HG03175 (cell line): ENCODE measurements at regions not wholly inside any gene's neighbourhood (a gene's known extent, or its start where the extent isn't known, plus 50 kb on each side); places are given as distances from the start of the nearest gene placed in this dataset.
"Not testable (repeated sequence)": the region's sequence is repeated elsewhere in the genome, so short reads cannot be mapped to it uniquely, and the experiment has no call there.

Experiments used
- ATAC-seq: cut with Tn5 transposase; IDR thresholded peaks from one replicate; pipeline ENCODE4 v1.9.1; 2021; ENCODE audit warnings: mild to moderate bottlenecking, moderate library complexity; ENCODE audit not compliant: unreplicated experiment

- no peak for ATAC-seq
Observed at GRCh38 chr5:85533341-85534047, 1084.2 kb upstream of the COX7C start.

GRCh38 chr5:85538362-85538761, 1079.4 kb upstream of the COX7C start:
- no peak for ATAC-seq

- no peak for ATAC-seq
Observed at GRCh38 chr5:85545129-85545528, 1072.6 kb upstream of the COX7C start.

GRCh38 chr5:85549229-85549628, 1068.5 kb upstream of the COX7C start:
- no peak for ATAC-seq

GRCh38 chr5:85549836-85550599, 1067.7 kb upstream of the COX7C start:
- no peak for ATAC-seq

- no peak for ATAC-seq
Observed at GRCh38 chr5:85556464-85556863, 1061.3 kb upstream of the COX7C start.

- no peak for ATAC-seq
Observed at GRCh38 chr5:85576666-85577065, 1041.1 kb upstream of the COX7C start.

GRCh38 chr5:85587806-85588205, 1029.9 kb upstream of the COX7C start:
- not testable (repeated sequence) for ATAC-seq

GRCh38 chr5:85588268-85588667, 1029.5 kb upstream of the COX7C start:
- ATAC-seq, result not testable (repeated sequence)

- ATAC-seq, result no peak
Observed at GRCh38 chr5:85590764-85591163, 1027.0 kb upstream of the COX7C start.

- ATAC-seq, result no peak
Observed at GRCh38 chr5:85591311-85591710, 1026.4 kb upstream of the COX7C start.

GRCh38 chr5:85602843-85603242, 1014.9 kb upstream of the COX7C start:
- no peak for ATAC-seq

- no peak for ATAC-seq
Observed at GRCh38 chr5:85604378-85604777, 1013.4 kb upstream of the COX7C start.

- no peak for ATAC-seq
Observed at GRCh38 chr5:85604786-85605185, 1013.0 kb upstream of the COX7C start.

GRCh38 chr5:85605381-85605780, 1012.4 kb upstream of the COX7C start:
- no peak for ATAC-seq

GRCh38 chr5:85614489-85614888, 1003.3 kb upstream of the COX7C start:
- no peak for ATAC-seq

- ATAC-seq, result no peak
Observed at GRCh38 chr5:85621668-85622067, 996.1 kb upstream of the COX7C start.

GRCh38 chr5:85628153-85628552, 989.6 kb upstream of the COX7C start:
- no peak for ATAC-seq

GRCh38 chr5:85638495-85639125, 979.1 kb upstream of the COX7C start:
- not testable (repeated sequence) for ATAC-seq

- ATAC-seq, result no peak
Observed at GRCh38 chr5:85646036-85646435, 971.7 kb upstream of the COX7C start.

- no peak for ATAC-seq
Observed at GRCh38 chr5:85646641-85647040, 971.1 kb upstream of the COX7C start.
